GM11168 (cell line): ENCODE measurements at regions not wholly inside any gene's neighbourhood (a gene's known extent, or its start where the extent isn't known, plus 50 kb on each side); places are given as distances from the start of the nearest gene placed in this dataset.
"Not testable (repeated sequence)": the region's sequence is repeated elsewhere in the genome, so short reads cannot be mapped to it uniquely, and the experiment has no call there.

ENCODE experiments used
- in situ Hi-C: fragments of 300-500 bp; cut with MboI; formaldehyde crosslinking; loops from one replicate; pipeline ENCODE4 v1.12.0; 2022; ENCODE audit warnings: low sequenced_read_pairs; ENCODE audit not compliant: unreplicated experiment

DNA sequence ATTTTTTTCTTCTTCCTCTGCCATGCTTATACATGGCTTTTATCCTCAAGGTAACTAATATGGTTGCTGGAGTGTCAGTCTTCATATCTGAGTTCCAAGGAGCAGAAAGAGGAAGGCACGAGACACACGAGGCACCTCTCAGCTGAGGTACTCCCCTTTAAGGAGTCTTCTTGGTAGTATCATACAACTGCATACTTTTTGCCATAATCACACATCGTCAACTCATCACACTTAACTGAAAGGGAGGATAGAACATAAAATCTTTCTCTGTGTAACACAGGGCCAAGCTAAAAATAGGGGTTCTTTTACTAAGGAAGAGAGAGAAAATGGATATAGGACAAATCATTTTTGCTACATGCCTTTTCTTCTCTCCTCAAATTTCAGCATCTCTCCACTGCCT, 104.2 kb downstream of the OXSM start:
- in situ Hi-C loops, result no loop called here

DNA sequence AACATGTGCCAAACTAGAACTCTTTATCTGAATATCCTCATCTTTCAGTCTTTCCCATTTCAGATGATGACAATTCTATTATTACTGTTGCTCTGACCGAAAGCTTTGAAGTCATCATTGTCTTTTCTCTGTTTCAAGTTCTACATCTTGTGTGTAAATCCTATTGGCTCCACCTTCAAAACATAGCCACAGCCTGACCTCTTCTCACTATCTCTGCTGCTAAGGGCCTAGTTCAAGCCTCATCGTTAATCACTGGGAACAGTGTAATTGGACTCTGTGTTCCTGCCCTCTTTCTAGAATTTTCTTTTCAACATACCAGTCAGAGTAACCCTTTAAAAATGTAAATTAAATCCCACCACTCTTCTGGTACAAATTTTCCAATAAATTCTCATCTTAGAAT, 105.1 kb downstream of the OXSM start:
- in situ Hi-C loops, result no loop called here

DNA sequence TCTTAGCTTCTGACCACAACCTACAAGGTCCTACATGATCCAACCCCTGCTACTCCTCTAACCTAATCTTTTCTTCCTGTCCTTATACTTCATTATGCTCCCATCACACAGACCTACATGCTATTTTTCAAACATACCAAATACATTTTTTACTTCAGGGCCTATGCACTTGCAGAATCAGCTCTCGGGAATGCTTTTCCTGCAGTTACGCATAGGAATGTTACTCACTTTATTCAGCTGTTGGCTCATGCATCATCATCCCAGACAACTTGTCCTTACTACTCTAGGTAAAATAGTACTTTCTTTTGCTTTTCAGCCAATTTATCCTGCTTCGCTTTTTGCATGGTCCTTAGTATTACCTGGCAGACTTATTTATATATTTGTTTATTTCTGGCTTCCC, 105.6 kb downstream of the OXSM start:
- in situ Hi-C loops, result no loop called here

DNA sequence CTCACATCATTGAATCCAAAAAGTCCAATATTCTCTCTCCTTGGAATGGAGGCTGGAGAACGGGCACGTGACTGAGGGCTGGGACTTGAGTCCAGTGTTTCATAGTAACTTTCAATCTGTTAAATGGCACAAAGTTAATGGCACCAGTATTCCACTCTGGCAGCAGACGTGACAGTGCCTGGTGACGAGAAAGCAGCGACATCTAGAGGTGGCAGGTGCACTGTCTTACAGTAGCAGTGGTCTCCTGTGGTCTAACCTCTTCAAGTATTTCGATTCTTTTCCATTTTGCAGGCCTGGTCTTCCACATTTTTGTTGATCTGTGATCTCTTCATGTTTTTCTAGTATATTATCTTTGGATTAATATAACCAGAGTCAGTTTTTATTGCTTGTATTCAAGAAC, 107.1 kb downstream of the OXSM start:
- in situ Hi-C loops, result no loop called here

DNA sequence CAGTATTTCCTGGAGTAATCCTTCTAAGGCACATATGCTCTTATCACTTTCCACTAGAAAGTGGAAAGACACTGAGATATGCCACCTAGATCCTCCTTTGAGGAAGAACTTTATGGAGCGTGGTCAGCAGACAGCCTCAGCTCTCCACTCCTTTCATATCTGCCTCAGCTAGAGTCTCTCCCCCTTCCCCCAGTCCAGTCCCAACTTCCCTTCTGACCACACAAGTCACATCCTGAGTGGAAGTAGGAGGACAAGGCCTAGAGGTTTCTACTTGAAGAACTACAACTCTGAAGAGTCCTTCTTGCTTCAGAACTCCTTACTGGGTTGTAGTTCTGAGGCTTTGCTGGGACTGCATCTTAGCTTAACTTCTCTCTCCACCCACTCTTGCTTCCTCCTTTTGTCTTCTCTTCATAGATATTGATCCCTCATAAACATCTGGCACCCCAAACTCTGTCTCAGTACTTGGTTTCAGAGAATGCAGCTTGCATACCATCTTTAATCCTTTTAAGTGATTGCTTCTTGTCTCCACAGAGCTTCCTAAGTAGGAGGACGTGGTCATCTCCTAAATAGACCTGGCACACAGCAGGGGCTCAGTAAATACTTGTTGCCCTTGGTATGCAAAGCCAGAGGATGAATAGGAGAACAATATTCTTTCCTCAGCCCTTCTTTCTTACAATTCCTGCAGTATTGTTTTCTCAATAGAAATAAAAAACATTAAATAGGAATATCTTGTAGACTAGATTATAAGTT, 109.6 kb downstream of the OXSM start:
- in situ Hi-C loops, result loop anchor here (10.0 kb wide), 1 partner anchor 245 kb away; no protein-coding TSS in a partner anchor

DNA sequence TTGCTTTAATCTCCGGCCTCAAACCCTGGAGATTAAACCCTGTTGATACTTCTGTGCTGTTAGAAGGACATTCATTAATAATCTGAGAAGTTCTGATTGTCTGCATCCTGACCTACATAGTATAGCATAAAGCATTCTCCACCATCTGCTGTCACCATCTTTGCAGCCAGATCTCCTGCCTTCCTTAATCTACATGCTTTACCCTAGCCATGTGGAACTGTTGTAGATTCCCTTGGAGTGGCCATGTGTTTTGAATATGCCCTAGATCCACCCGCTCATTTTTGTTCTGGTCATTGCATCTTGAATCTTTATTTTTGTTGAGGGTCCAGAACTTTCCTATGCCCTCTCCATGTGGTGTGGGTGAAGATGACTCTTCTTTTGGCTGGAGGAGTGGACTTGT, 110.3 kb downstream of the OXSM start:
- in situ Hi-C loops, result loop anchor here (10.0 kb wide), 1 partner anchor 245 kb away; no protein-coding TSS in a partner anchor

DNA sequence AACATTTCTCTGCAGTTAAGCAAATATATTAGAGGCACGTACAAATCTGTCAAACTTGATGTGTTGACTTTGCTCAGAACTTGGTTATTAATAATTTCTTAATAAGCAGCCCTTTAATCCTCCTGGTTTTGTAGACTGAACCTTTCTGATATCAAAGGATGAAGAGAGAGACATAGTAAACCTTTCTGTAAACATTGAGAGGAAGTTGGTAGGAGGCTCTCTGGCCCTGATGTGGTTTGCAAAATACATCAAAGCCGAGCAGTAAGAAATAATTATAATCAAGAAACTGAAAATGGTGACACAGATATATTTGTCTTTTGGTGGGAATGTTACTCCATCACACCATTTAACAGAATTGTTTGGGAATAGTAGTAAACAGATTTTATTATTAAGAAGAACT, 111.9 kb downstream of the OXSM start:
- in situ Hi-C loops, result loop anchor here (10.0 kb wide), 1 partner anchor 247 kb away; no protein-coding TSS in a partner anchor

DNA sequence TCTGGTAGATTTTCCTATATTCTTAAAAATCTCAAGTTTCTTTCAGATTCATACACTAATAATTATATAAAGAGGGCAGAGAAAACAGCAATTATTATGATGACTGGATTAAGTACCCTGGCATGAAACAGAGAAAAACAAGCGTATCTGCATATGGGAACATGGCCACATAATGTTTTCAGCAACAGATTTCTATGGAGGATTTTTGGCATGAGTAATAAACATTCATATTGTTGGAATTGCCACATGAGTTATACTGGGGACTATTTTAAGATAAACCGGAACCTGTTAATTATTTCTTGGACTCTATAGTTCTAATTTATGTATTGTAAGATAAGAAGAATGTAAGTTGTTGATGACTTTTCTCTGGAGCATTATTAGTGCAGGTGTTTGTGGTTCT, 112.7 kb downstream of the OXSM start:
- in situ Hi-C loops, result loop anchor here (10.0 kb wide), 1 partner anchor 248 kb away; no protein-coding TSS in a partner anchor

DNA sequence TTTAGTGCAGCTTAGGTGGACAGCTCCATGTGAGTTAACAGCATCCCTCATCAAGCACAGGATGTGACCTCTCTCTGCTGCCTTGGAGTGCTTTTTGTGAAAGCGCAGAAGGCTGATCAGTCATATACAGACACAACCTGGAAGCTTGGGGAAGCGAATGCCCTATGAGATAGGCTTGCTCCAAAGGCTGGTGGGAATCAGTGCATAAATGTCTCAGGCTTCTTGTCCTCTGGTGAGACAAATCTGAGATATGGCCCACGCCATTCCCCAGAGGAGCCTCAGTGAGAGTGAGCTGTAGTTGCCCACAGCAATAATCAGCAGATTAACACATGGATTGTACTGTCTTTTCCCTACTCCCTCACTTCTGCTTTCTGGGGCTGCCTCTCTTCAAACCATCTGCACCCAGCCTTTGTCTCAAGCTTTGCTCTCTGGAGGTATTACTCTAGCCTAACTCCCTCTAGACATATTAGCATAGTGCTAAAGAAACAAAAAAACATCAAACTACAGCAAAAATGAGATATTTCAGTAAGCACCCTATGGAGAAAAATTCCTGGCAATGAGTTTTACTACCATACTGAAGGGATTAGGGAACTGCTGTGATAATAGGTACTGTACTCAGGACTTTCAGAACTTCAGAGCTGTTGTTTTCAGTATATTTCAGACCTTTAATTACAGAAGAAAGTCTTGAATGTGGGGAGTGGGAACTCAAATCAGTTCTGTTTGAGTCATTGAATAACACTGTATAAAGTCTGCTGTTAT, 113.7 kb downstream of the OXSM start:
- in situ Hi-C loops, result loop anchor here (10.0 kb wide), 1 partner anchor 249 kb away; no protein-coding TSS in a partner anchor

DNA sequence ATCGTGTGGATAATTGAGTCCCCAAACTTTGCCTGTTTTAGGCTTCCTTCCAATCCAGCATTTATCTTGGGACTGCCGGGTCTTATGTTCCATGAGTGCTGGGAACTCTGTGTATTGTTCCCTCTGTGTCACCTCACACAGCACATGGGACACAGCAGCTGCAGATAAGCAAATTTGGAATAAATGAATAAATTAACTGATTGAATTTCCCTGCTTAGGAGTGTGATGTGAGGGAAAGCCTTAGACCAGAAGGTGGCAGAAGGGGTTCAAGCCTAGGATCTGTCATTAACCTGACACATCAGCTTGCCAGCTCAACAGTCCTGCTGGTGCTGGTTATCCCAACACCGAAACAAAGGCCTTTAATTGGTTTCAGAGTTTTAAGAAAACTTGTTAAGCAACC, 114.3 kb downstream of the OXSM start:
- in situ Hi-C loops, result loop anchor here (10.0 kb wide), 1 partner anchor 249 kb away; no protein-coding TSS in a partner anchor

DNA sequence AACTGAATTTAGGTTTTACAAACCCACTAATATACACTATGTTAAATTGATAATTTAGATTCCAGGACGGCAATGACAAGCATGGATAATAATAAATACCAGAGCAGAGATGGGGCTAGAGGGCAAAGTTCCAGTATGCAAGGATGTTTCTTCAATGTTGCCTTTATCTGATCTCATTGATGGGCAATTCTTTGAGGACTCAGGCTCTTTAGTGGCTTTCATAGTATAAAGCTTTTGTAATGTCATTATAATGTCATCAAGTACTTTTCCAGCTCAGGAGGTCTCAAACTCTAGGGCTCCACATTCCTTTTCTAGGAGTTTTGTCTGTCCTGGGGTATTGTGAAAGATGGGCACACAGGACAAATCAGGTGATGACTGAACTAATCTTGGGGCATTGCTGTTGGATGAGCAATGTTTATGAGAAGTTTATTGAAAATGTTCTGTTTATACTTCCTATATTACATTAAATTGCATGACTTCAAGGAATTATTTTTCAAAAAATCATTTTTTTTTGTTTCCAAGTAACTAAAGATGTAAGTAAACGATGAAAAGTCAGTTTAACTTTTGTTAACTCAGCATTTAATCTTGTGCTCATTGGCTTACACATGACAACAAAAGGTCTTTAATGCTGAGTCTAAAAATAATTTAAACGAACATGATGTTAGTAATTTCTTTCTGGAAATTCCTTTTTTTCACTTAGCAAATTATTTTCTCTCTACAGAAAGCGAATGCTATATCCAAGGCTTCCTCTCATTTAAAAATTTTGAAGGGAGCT, 116.4 kb downstream of the OXSM start:
- in situ Hi-C loops, result loop anchor here (10.0 kb wide), 1 partner anchor 252 kb away; no protein-coding TSS in a partner anchor

DNA sequence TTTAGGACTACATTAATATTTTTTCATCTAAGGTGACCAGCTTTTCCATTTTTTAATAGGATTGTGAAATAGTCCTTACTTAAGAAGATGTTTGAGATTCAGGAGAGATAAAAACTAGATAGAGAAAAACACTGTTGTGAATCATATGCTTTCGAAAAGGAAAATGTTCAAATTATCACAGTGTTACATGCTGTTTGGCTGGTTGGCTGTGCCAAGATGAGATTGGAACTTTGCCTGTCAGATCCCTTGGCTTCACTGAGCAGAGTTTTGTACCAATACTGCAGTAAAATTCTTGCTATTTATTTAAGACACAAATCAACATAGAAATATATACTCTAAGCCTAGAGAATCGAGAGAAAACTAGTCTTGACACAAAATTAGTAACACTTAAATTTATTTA, 117.2 kb downstream of the OXSM start:
- in situ Hi-C loops, result loop anchor here (10.0 kb wide), 1 partner anchor 252 kb away; no protein-coding TSS in a partner anchor

DNA sequence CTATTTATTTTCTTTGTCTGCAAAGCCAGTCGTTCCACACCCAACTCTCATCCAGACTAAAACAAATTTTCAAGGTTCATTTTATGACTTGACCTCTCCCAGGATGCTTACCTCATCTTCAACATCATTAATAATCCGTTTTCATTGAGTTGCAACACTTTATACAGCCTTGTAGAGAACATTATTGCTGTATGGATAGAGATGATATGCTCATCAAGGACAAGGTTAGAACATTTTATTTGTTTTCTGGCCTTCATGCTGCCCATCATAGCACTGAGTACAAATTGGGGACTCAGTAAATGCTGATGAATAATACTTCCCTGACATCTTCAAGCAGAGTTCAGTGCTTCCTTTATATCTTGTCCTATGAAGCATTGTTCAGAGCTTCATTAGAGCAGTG, 120.2 kb downstream of the OXSM start:
- in situ Hi-C loops, result no loop called here

DNA sequence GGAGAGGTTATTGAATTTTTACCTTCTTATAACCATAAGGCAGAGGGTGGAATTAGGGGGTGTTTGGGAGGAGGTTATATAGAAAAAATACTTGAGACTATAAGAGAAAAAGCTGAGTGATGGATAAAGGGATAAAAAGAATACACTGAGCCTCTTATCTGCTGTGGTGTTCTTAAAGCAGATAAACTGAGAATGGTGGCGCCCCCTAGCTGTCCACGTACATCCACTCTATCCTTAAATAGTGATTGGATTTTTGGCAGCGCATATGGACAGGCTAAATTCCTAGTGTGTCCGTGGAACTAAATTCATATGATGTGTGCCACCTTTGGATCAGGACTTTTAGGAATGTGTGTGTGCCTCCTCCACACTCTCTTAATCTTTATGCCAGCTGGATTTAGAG, 121.1 kb downstream of the OXSM start:
- in situ Hi-C loops, result no loop called here

DNA sequence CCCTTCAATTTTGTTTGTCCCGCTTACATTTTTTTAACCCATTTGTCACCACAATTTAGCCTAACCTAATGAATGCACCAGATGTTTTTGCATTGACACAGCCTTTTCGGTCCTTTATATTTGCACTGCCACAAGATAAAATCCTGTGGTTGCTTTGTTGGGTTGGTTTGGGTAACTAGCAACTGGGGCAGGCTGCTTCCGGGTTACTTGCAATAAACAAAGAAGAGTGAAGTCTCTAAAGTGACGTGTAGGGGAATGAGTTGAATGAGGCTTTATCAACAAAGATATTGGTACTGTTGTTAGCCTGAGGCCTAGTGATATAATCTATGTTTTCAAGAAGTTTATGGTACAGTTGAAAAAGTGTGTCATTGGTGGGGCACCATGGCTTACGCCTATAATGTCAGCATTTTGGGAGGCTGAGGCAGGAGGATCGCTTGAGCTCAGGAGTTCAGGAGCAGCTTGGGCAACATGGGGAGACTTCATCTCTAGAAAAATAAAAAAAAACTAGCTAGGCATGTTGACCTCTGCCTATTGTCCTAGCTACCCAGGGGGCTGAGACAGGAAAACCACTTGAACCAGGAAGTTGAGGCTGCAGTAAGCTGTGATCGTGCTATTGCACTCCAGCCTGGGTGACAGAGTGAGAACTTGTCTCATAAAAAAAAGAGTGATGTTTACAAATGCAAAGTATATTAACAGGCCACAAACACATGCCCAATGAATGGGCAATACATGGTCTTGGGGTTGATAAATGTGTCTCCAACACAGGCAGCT, 121.8 kb downstream of the OXSM start:
- in situ Hi-C loops, result no loop called here

DNA sequence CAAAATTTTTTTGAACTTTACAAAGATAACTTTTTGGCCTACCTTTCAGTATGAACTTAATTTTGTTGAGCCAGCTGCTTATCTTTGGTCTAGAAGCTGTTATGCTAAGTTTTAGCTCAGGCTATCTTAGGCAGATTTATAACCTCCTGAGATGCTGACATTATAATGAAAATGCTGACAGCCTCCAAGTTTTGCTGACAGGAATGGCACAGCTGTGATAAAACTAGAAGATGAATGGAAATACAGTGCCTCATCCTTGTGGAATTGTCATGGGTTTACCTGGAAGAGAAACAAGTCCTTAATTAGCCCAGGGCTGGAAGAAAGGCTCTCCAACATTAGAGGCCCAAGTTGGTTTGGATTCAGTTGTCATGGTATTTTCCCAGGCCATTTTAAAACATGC, 123.3 kb downstream of the OXSM start:
- in situ Hi-C loops, result no loop called here

DNA sequence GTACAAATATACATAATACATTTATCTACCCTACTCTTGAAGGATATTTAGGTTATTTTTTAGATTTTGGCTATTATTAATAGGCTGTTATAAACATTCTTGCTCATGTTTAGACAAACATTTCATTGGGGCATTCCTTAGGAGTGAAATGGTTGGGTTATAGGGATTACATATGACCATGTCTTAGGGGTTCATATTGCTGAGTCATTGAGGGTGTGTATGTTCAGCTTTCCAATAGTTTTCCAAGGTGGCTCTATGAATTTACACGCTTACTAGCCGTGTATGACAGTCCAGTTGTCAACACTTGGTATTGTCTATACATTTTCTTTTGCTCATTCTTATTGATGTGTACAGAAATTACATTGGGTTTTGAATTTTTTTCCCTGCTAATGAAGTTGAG, 125.8 kb downstream of the OXSM start:
- in situ Hi-C loops, result no loop called here

DNA sequence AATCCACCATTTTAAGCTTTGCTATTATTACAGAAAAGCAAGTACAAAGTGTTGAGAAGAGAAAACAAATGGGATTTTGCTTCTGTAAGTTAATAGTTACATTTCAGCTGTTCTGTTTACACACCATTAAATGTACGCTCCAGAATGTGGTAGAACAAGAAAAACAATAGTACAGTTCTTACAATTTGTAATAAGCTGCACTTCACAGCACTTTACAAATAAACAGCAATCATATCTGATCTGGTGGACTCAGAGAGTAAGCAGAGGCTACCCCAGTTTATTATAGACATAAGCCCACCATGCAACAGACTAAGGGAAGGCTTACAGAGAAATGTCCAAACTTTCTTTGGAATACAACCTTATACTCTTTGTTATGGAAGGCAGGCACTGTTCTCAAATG, 126.4 kb downstream of the OXSM start:
- in situ Hi-C loops, result no loop called here

DNA sequence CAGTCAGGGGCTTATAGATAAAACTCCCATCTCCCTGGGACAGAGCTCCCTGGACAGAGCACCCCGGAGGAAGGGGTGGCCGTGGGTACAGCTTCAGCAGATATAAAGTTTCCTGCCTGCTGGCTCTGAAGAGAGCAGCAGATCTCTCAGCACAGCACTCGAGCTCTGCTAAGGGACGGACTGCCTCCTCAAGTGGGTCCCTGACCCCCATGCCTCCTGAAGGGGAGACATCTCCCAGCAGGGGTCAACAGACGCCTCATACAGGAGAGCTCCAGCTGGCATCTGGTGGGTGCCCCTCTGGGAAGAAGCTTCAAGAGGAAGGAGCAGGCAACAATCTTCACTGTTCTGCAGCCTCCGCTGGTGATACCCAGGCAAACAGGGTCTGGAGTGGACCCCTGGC, 142.1 kb downstream of the OXSM start:
- in situ Hi-C loops, result not testable (repeated sequence)
